SK-N-SH (cell line): ENCODE measurements at regions not wholly inside any gene's neighbourhood (a gene's known extent, or its start where the extent isn't known, plus 50 kb on each side); places are given as distances from the start of the nearest gene placed in this dataset.

ENCODE experiments used
- CTCF ChIA-PET: fragments of 300-600, 350-600 bp; formaldehyde crosslinking; extraction: SDS; loops from one replicate; lab custom pipeline; 2021; lab: Yijun Ruan, JAX
- POLR2A ChIA-PET: fragments of 350-600 bp; sonication (Branson Sonifier 250); formaldehyde crosslinking; extraction: SDS; loops from one replicate; lab custom pipeline; 2020; ENCODE audit warnings: antibody characterized with exemption, inconsistent platforms; lab: Yijun Ruan, JAX
- DNase-seq: peaks from one replicate; pipeline ENCODE4 v3.0.0; 2012
- H2AFZ ChIP-seq: fragments of 200-600 bp; sonication (generic); 2 replicates; pipeline ENCODE4 v1.8.1; 2016; ENCODE audit warnings: antibody characterized with exemption, mild to moderate bottlenecking, low read depth
- H3F3A ChIP-seq: fragments of 200-600 bp; sonication (generic); replicated peaks from 2 replicates; pipeline ENCODE3; 2016; ENCODE audit warnings: antibody characterized with exemption, mild to moderate bottlenecking; ENCODE audit not compliant: insufficient read depth
- H3K27ac ChIP-seq, 2 experiments: fragments of 200-500 bp in 1 of 2; fragments of 200-600 bp in 1 of 2; sonication (Bioruptor generic) in 1 of 2; sonication (generic), shearing (Covaris generic) in 1 of 2; 2 replicates each; pipeline versions ENCODE4 v1.5.1 to v1.6.1; 2014 to 2016; ENCODE audit warnings: low read depth in 2 of 2, inconsistent platforms in 1 of 2, low read length in 1 of 2, mild to moderate bottlenecking in 1 of 2, mixed read lengths in 1 of 2
- H3K27me3 ChIP-seq: fragments of 200-600 bp; sonication (generic), shearing (Covaris generic); 2 replicates; pipeline ENCODE4 v1.6.1; 2016; ENCODE audit warnings: mixed run types; ENCODE audit not compliant: insufficient read depth
- H3K36me3 ChIP-seq, 2 experiments: fragments of 200-500 bp in 1 of 2; fragments of 200-600 bp in 1 of 2; sonication (Bioruptor generic) in 1 of 2; sonication (generic) in 1 of 2; replicated peaks in 1 of 2; 2 replicates each; pipeline versions ENCODE3 to v1.5.1; 2014 to 2016; ENCODE audit warnings: low read length in 1 of 2, mild to moderate bottlenecking in 1 of 2; ENCODE audit not compliant: insufficient read depth in 2 of 2, control insufficient read depth in 1 of 2
- H3K4me1 ChIP-seq, 2 experiments: fragments of 200-500 bp in 1 of 2; fragments of 200-600 bp in 1 of 2; sonication (Bioruptor generic) in 1 of 2; sonication (generic), shearing (Covaris generic) in 1 of 2; 2 replicates each; pipeline versions ENCODE4 v1.5.1 to v1.6.1; 2014 to 2016; ENCODE audit warnings: low read depth in 1 of 2, low read length in 1 of 2, mixed run types in 1 of 2; ENCODE audit not compliant: insufficient read depth in 2 of 2, control insufficient read depth in 1 of 2
- H3K4me2 ChIP-seq: fragments of 200-600 bp; sonication (generic), shearing (Covaris generic); 2 replicates; pipeline ENCODE4 v1.6.1; 2017; ENCODE audit warnings: mixed run types
- H3K4me3 ChIP-seq, 2 experiments: fragments of 200-500 bp in 1 of 2; fragments of 200-600 bp in 1 of 2; sonication (Bioruptor generic) in 1 of 2; sonication (generic), shearing (Covaris generic) in 1 of 2; 2 replicates each; pipeline versions ENCODE4 v1.5.1 to v1.8.1; 2014 to 2016; ENCODE audit warnings: low read depth in 2 of 2, inconsistent platforms in 1 of 2, low read length in 1 of 2, mild to moderate bottlenecking in 1 of 2, mixed read lengths in 1 of 2, moderate library complexity in 1 of 2
- H3K79me2 ChIP-seq: fragments of 200-600 bp; sonication (generic); 2 replicates; pipeline ENCODE4 v1.8.1; 2017; ENCODE audit warnings: mild to moderate bottlenecking; ENCODE audit not compliant: insufficient read depth
- H3K9ac ChIP-seq: fragments of 200-600 bp; sonication (generic); 2 replicates; pipeline ENCODE4 v1.6.1; 2017; ENCODE audit warnings: mixed run types
- H3K9me2 ChIP-seq: fragments of 200-600 bp; sonication (generic); 2 replicates; pipeline ENCODE4 v1.6.1; 2017; ENCODE audit warnings: mixed run types
- H3K9me3 ChIP-seq: fragments of 200-600 bp; sonication (generic); 2 replicates; pipeline ENCODE4 v1.6.1; 2017; ENCODE audit warnings: mixed run types, mild to moderate bottlenecking, moderate library complexity
- H4K20me1 ChIP-seq: fragments of 200-600 bp; sonication (generic); 2 replicates; pipeline ENCODE4 v1.6.1; 2017; ENCODE audit warnings: mild to moderate bottlenecking, mixed run types; ENCODE audit not compliant: insufficient read depth
- EP300 ChIP-seq, 2 experiments: IDR thresholded peaks; 2 replicates each; pipeline versions ENCODE4 v1.4.0 to v1.6.1; 2012; ENCODE audit warnings: borderline replicate concordance in 1 of 2, low read depth in 1 of 2, low read length in 1 of 2
- FOSL2 ChIP-seq: IDR thresholded peaks from 2 replicates; pipeline ENCODE4 v1.4.0; 2012; ENCODE audit warnings: low read depth, mild to moderate bottlenecking, moderate library complexity, borderline replicate concordance
- FOXJ3 ChIP-seq: sonication (generic); formaldehyde crosslinking; IDR thresholded peaks from 2 replicates; pipeline ENCODE4 v1.5.1; 2020; ENCODE audit warnings: mild to moderate bottlenecking, missing genetic modification reagents
- FOXM1 ChIP-seq: IDR thresholded peaks from 2 replicates; pipeline ENCODE4 v1.4.0; 2012; ENCODE audit warnings: low read depth, mild to moderate bottlenecking
- GABPA ChIP-seq: IDR thresholded peaks from 2 replicates; pipeline ENCODE4 v1.4.0; 2012; ENCODE audit warnings: low read depth, mild to moderate bottlenecking
- IRF3 ChIP-seq: fragments of 150-350 bp; IDR thresholded peaks from 2 replicates; pipeline ENCODE4 v1.6.1; 2016; ENCODE audit warnings: mild to moderate bottlenecking, low read depth, low read length
- NRF1 ChIP-seq: IDR thresholded peaks from 2 replicates; pipeline ENCODE4 v1.6.1; 2012; ENCODE audit warnings: low read depth, mild to moderate bottlenecking, low read length
- PBX3 ChIP-seq: IDR thresholded peaks from 2 replicates; pipeline ENCODE4; 2012
- RAD21 ChIP-seq: IDR thresholded peaks from 2 replicates; pipeline ENCODE4 v1.6.1; 2012; ENCODE audit warnings: mild to moderate bottlenecking, low read length
- RXRA ChIP-seq: IDR thresholded peaks from 2 replicates; pipeline ENCODE4 v1.4.0; 2012; ENCODE audit warnings: low read depth, mild to moderate bottlenecking, borderline replicate concordance
- SIN3A ChIP-seq: IDR thresholded peaks from 2 replicates; pipeline ENCODE4 v1.6.1; 2012; ENCODE audit warnings: low read depth, mild to moderate bottlenecking, low read length, moderate library complexity, borderline replicate concordance
- TEAD4 ChIP-seq: IDR thresholded peaks from 2 replicates; pipeline ENCODE4 v1.4.0; 2012; ENCODE audit warnings: mild to moderate bottlenecking, borderline replicate concordance; ENCODE audit not compliant: insufficient read depth
- USF1 ChIP-seq: IDR thresholded peaks from 2 replicates; pipeline ENCODE4 v1.4.0; 2012; ENCODE audit warnings: low read depth, borderline replicate concordance
- USF2 ChIP-seq: fragments of 150-350 bp; IDR thresholded peaks from 2 replicates; pipeline ENCODE4 v1.6.1; 2017; ENCODE audit warnings: antibody characterized with exemption, low read length, low read depth, borderline replicate concordance
- YY1 ChIP-seq: IDR thresholded peaks from 2 replicates; pipeline ENCODE4 v1.4.0; 2012; ENCODE audit warnings: low read depth, mild to moderate bottlenecking
- ZBTB33 ChIP-seq: IDR thresholded peaks from 2 replicates; pipeline ENCODE4 v1.4.0; 2012; ENCODE audit warnings: low read depth, borderline replicate concordance
- WGBS: methylation state at CpG from one replicate; pipeline ENCODE4 v1.1.6; 2017; ENCODE audit warnings: low lambda C conversion rate; 5-methylcytosine and 5-hydroxymethylcytosine counted together

- H3K36me3 ChIP-seq: no peaks in the 10 kb centered on the region
- DNase-seq: no peak
- no peak overlapping the region for H3K27ac ChIP-seq
- no peak overlapping the region for H3K4me2 ChIP-seq
- TF ChIP-seq ZBTB33: no peak
- TF ChIP-seq USF1: no peak
- no peak for TF ChIP-seq IRF3
- no peak for TF ChIP-seq RXRA
- no peak for TF ChIP-seq SIN3A
- no peak for TF ChIP-seq GABPA
- no peak for TF ChIP-seq YY1
- no peak for TF ChIP-seq TEAD4
- TF ChIP-seq FOSL2: no peak
- TF ChIP-seq RAD21: no peak
- no peak for TF ChIP-seq FOXM1
- no peak for TF ChIP-seq FOXJ3 (CRISPR knock-in tag)
- no peak for TF ChIP-seq NRF1
- no peak for TF ChIP-seq EP300 (IDR thresholded peaks at IDR 0.05; ENCODE audit: borderline replicate concordance in 1 of 2, low read depth in 1 of 2, low read length in 1 of 2)
- no peak for TF ChIP-seq USF2
- TF ChIP-seq PBX3: no peak
- TF ChIP-seq, all 33 proteins: peak for 0
- 67% methylated on average over 1 of the region's 1 CpG for WGBS
- no peaks in the 10 kb centered on the region for H3K27me3 ChIP-seq
- H3K9me2 ChIP-seq: no peaks in the 10 kb centered on the region; the same call in 1 of the 2 replicates
- no peak overlapping the region for H3K4me3 ChIP-seq
- CTCF ChIA-PET: interaction anchor here (0.7 kb wide), 1 partner anchor 26 kb away, joined by 3 read pairs; no protein-coding TSS in a partner anchor
- no peaks in the 10 kb centered on the region for H3K79me2 ChIP-seq
- H2AFZ ChIP-seq: no peak overlapping the region
- no peaks in the 10 kb centered on the region for H4K20me1 ChIP-seq
- H3K4me1 ChIP-seq: no peaks in the 10 kb centered on the region; a peak in 1 of 4 replicates
- no peak overlapping the region for H3K9ac ChIP-seq
- no peaks in the 10 kb centered on the region for H3F3A ChIP-seq
- POLR2A ChIA-PET: no interaction called here
- 0 out of 2 replicates have a peak, but pooled peaks cover 4% of the 10 kb centered on the region for H3K9me3 ChIP-seq
These were observed 72.1 kb upstream of the CDK1 start for GRCh38 chr10:60706146-60706545.
